22Rv1 (cell line): ENCODE measurements at regions not wholly inside any gene's neighbourhood (a gene's known extent, or its start where the extent isn't known, plus 50 kb on each side); places are given as distances from the start of the nearest gene placed in this dataset.

ENCODE experiments used
- CTCF ChIP-seq: fragments of 450-650 bp; IDR thresholded peaks from 2 replicates; pipeline ENCODE4 v1.5.1; 2017; ENCODE audit warnings: mild to moderate bottlenecking
- ZFX ChIP-seq: fragments of 450-650 bp; IDR thresholded peaks from 2 replicates; pipeline ENCODE4 v1.6.1; 2017; ENCODE audit warnings: antibody characterized with exemption, borderline replicate concordance

- TF ChIP-seq CTCF, result no peak
- no peak for TF ChIP-seq ZFX
These were observed 146.8 kb downstream of the SMAD6 start for GRCh38 chr15:66848686-66849392.
